IMR-90 (cell line): ENCODE measurements at regions not wholly inside any gene's neighbourhood (a gene's known extent, or its start where the extent isn't known, plus 50 kb on each side); places are given as distances from the start of the nearest gene placed in this dataset.

Source experiments
- ATAC-seq: fragments of 200-7000 bp; cut with Tn5 transposase; 2 replicates; pipeline ENCODE4 v1.9.1; 2020; ENCODE audit warnings: low read depth, mild to moderate bottlenecking, moderate library complexity
- BruUV-seq: library from RNA; stranded (reverse); fragments of 400-500 nt; replicated peaks from 2 replicates; lab custom pipeline; 2021; lab: Mats Ljungman, UMichigan
- CTCF ChIA-PET: fragments of 300-600 bp; formaldehyde crosslinking; extraction: SDS; loops from one replicate; lab custom pipeline; 2021; ENCODE audit warnings: antibody characterized with exemption; lab: Yijun Ruan, JAX
- POLR2A ChIA-PET: fragments of 300-600 bp; sonication (Branson Sonifier 250); formaldehyde crosslinking; loops from one replicate; lab custom pipeline; 2022; ENCODE audit warnings: antibody characterized with exemption; ENCODE audit not compliant: unreplicated experiment; lab: Charles Lee
- DNase-seq: peaks from one replicate; pipeline ENCODE4 v3.0.0; 2013
- H2AFZ ChIP-seq: replicated peaks from 2 replicates; pipeline ENCODE3; 2013; ENCODE audit warnings: low read length, mild to moderate bottlenecking; ENCODE audit not compliant: poor library complexity
- H2AK5ac ChIP-seq: 2 replicates; pipeline ENCODE4 v1.6.1; 2013; ENCODE audit warnings: low read depth, low read length, inconsistent platforms
- H2AK9ac ChIP-seq: replicated peaks from 2 replicates; pipeline ENCODE3; 2013; ENCODE audit warnings: mild to moderate bottlenecking, low read depth, low read length, moderate library complexity; ENCODE audit not compliant: poor library complexity
- H2BK120ac ChIP-seq: 2 replicates; pipeline ENCODE4 v1.6.1; 2013; ENCODE audit warnings: low read depth, low read length, inconsistent platforms
- H2BK15ac ChIP-seq: 3 replicates; pipeline ENCODE4 v1.6.1; 2013; ENCODE audit warnings: low read depth, low read length, inconsistent platforms
- H2BK20ac ChIP-seq: 2 replicates; pipeline ENCODE4 v1.6.1; 2013; ENCODE audit warnings: low read depth, mild to moderate bottlenecking, inconsistent platforms, low read length, moderate library complexity
- H2BK5ac ChIP-seq: 2 replicates; pipeline ENCODE4 v1.6.1; 2013; ENCODE audit warnings: mild to moderate bottlenecking, low read depth, low read length, inconsistent platforms; ENCODE audit not compliant: poor library complexity, severe bottlenecking
- H3K14ac ChIP-seq: replicated peaks from 2 replicates; pipeline ENCODE4 v1.6.1; 2013; ENCODE audit warnings: low read depth, low read length, inconsistent platforms
- H3K18ac ChIP-seq: 2 replicates; pipeline ENCODE4 v1.6.1; 2013; ENCODE audit warnings: low read depth, low read length, control low read depth
- H3K23ac ChIP-seq: 2 replicates; pipeline ENCODE4 v1.6.1; 2013; ENCODE audit warnings: low read depth, low read length, inconsistent platforms
- H3K27ac ChIP-seq: 2 replicates; pipeline ENCODE4 v1.5.1; 2013; ENCODE audit warnings: mild to moderate bottlenecking, control low read depth, low read length; ENCODE audit not compliant: insufficient read depth
- H3K27me3 ChIP-seq: 2 replicates; pipeline ENCODE4 v1.6.1; 2013; ENCODE audit warnings: low read length; ENCODE audit not compliant: control insufficient read depth, insufficient read depth
- H3K36me3 ChIP-seq: 2 replicates; pipeline ENCODE4 v1.6.1; 2013; ENCODE audit warnings: low read length, mixed read lengths; ENCODE audit not compliant: control insufficient read depth, insufficient read depth
- H3K4ac ChIP-seq: 2 replicates; pipeline ENCODE4 v1.6.1; 2013; ENCODE audit warnings: low read depth, low read length, inconsistent platforms
- H3K4me1 ChIP-seq: 2 replicates; pipeline ENCODE4 v1.6.1; 2013; ENCODE audit warnings: low read length, mixed read lengths; ENCODE audit not compliant: control insufficient read depth, insufficient read depth
- H3K4me2 ChIP-seq: 2 replicates; pipeline ENCODE4 v1.6.1; 2013; ENCODE audit warnings: low read depth, mild to moderate bottlenecking, control low read depth, low read length, moderate library complexity
- H3K4me3 ChIP-seq: 2 replicates; pipeline ENCODE4 v1.5.1; 2013; ENCODE audit warnings: low read depth, mild to moderate bottlenecking, control low read depth, low read length, moderate library complexity; ENCODE audit not compliant: insufficient read depth
- H3K56ac ChIP-seq: 2 replicates; pipeline ENCODE4 v1.6.1; 2013; ENCODE audit warnings: low read length, inconsistent platforms; ENCODE audit not compliant: insufficient read depth; ENCODE audit errors: extremely low read depth
- H3K79me1 ChIP-seq, 2 experiments: 2 replicates each; pipeline ENCODE4 v1.6.1; 2013; ENCODE audit warnings: low read length in 2 of 2, inconsistent platforms in 1 of 2, low read depth in 1 of 2
- H3K9ac ChIP-seq: 2 replicates; pipeline ENCODE4 v1.6.1; 2013; ENCODE audit warnings: low read depth, low read length, control low read depth
- H3K9me1 ChIP-seq: 2 replicates; pipeline ENCODE4 v1.6.1; 2013; ENCODE audit warnings: low read length, inconsistent platforms; ENCODE audit not compliant: insufficient read depth
- H3K9me3 ChIP-seq: 2 replicates; pipeline ENCODE4 v1.6.1; 2013; ENCODE audit warnings: low read length; ENCODE audit not compliant: control insufficient read depth, insufficient read depth
- H4K20me1 ChIP-seq: 2 replicates; pipeline ENCODE4 v1.6.1; 2013; ENCODE audit warnings: low read length, inconsistent platforms; ENCODE audit not compliant: insufficient read depth
- H4K5ac ChIP-seq: 2 replicates; pipeline ENCODE4 v1.6.1; 2013; ENCODE audit warnings: mild to moderate bottlenecking, low read depth, low read length, control low read depth
- H4K8ac ChIP-seq, 2 experiments: 2 replicates each; pipeline ENCODE4 v1.6.1; 2013; ENCODE audit warnings: low read depth in 2 of 2, low read length in 2 of 2, control low read depth in 1 of 2, inconsistent platforms in 1 of 2
- H4K91ac ChIP-seq: 2 replicates; pipeline ENCODE4 v1.6.1; 2013; ENCODE audit warnings: low read depth, low read length, inconsistent platforms; ENCODE audit not compliant: insufficient read depth
- BHLHE40 ChIP-seq: fragments of 150-350 bp; IDR thresholded peaks from 2 replicates; pipeline ENCODE4 v1.6.1; 2016; ENCODE audit warnings: mild to moderate bottlenecking, low read depth, low read length
- CEBPB ChIP-seq: IDR thresholded peaks from 2 replicates; pipeline ENCODE4 v1.6.1; 2012; ENCODE audit warnings: low read depth, low read length, improper control_type of control experiment
- CTCF ChIP-seq: conservative IDR thresholded peaks from 2 replicates; pipeline ENCODE4 v1.5.1; 2012; ENCODE audit warnings: mild to moderate bottlenecking, low read depth, low read length, improper control_type of control experiment
- ELK1 ChIP-seq: fragments of 150-350 bp; IDR thresholded peaks from 2 replicates; pipeline ENCODE4 v1.6.1; 2016; ENCODE audit warnings: low read depth, mild to moderate bottlenecking, low read length, moderate library complexity, borderline replicate concordance
- FOS ChIP-seq: fragments of 150-350 bp; IDR thresholded peaks from 2 replicates; pipeline ENCODE4 v1.6.1; 2016; ENCODE audit warnings: low read depth, low read length
- MAFK ChIP-seq: IDR thresholded peaks from 2 replicates; pipeline ENCODE4 v1.6.1; 2012; ENCODE audit warnings: low read depth, low read length, improper control_type of control experiment
- RAD21 ChIP-seq: IDR thresholded peaks from 2 replicates; pipeline ENCODE4 v1.6.1; 2012; ENCODE audit warnings: low read length, improper control_type of control experiment
- RCOR1 ChIP-seq: IDR thresholded peaks from 2 replicates; pipeline ENCODE4 v1.6.1; 2012; ENCODE audit warnings: mild to moderate bottlenecking, low read length, improper control_type of control experiment; ENCODE audit not compliant: insufficient replicate concordance
- WGBS, 2 experiments: methylation state at CpG; one replicate each; pipeline versions ENCODE4 v1.1.5 to v1.1.7; 2013; ENCODE audit warnings: missing lambda C conversion rate in 2 of 2; ENCODE audit not compliant: insufficient read length in 1 of 2; ENCODE audit errors: extremely low coverage in 2 of 2; 5-methylcytosine and 5-hydroxymethylcytosine counted together
- dilution Hi-C: fragments of 300-500 bp; cut with HindIII; formaldehyde crosslinking; loops from one replicate; pipeline ENCODE4 v1.14.3; 2018; ENCODE audit warnings: low sequenced_read_pairs; ENCODE audit not compliant: unreplicated experiment
- in situ Hi-C: fragments of 300-500 bp; cut with MboI; formaldehyde crosslinking; loops from 3 replicates; pipeline ENCODE4 v1.14.3; 2019; ENCODE audit warnings: low sequenced_read_pairs, inconsistent platforms, mixed read lengths
- intact Hi-C: fragments of 100-400 bp; cut with micrococcal nuclease; formaldehyde crosslinking; loops from 2 replicates; pipeline ENCODE4 v1.10.0; 2022

GRCh38 chr5:40437452-40437861, 242.3 kb upstream of the PTGER4 start:
- H3K14ac ChIP-seq, result peak overlapping the region; percentile 65; the same call in 1 of the 2 replicates
- no peaks in the 10 kb centered on the region for H4K20me1 ChIP-seq
- H3K9ac ChIP-seq, result no peak overlapping the region
- H3K36me3 ChIP-seq, result no peaks in the 10 kb centered on the region
- no peak overlapping the region for H3K27ac ChIP-seq
- no peak overlapping the region for H3K23ac ChIP-seq
- ATAC-seq, result peak; percentile 93
- no peak overlapping the region for H2BK15ac ChIP-seq
- H2AK9ac ChIP-seq, result no peak overlapping the region
- no peak overlapping the region for H2AK5ac ChIP-seq
- no peak for TF ChIP-seq BHLHE40
- TF ChIP-seq RAD21, result peak; percentile 10; the same call in 1 of the 2 replicates
- peak; percentile 88 for TF ChIP-seq FOS
- TF ChIP-seq ELK1, result no peak
- TF ChIP-seq CEBPB, result peak; percentile 81
- no peak for TF ChIP-seq CTCF
- TF ChIP-seq RCOR1, result no peak
- peak; percentile 95 for TF ChIP-seq MAFK
- no peak overlapping the region for H2AFZ ChIP-seq
- peak overlapping the region in 1 of 2 experiments; percentile 76; a peak in 1 of 4 replicates for H4K8ac ChIP-seq
- H3K9me1 ChIP-seq, result no peaks in the 10 kb centered on the region; the same call in 1 of the 2 replicates
- WGBS, 2 experiments, result no CpG with 5 or more reads among the region's 4 CpGs
- peak overlapping the region; percentile 44; the same call in 1 of the 2 replicates for H2BK20ac ChIP-seq
- H2BK5ac ChIP-seq, result no peak overlapping the region
- no peak overlapping the region for H3K4me3 ChIP-seq
- H3K27me3 ChIP-seq, result no peaks in the 10 kb centered on the region
- H3K56ac ChIP-seq, result no peak overlapping the region
- dilution Hi-C loops (no loop called here), intact Hi-C loops (no loop called here), in situ Hi-C loops (no loop called here)
- H3K79me1 ChIP-seq, result no peaks in the 10 kb centered on the region
- peak; percentile 87 for DNase-seq
- ChIA-PET CTCF (no interaction called here), POLR2A (no interaction called here)
- BruUV-seq, result no TSS peak
- H3K4me1 ChIP-seq, result peaks cover 2% of the 10 kb centered on the region; the same call in 1 of the 2 replicates
- H3K4ac ChIP-seq, result 0 out of 2 replicates have a peak overlapping the region, but pooled peaks have one; percentile 34
- H3K18ac ChIP-seq, result no peak overlapping the region; the same call in 1 of the 2 replicates
- H3K4me2 ChIP-seq, result no peak overlapping the region
- no peaks in the 10 kb centered on the region for H3K9me3 ChIP-seq
- no peak overlapping the region for H2BK120ac ChIP-seq
- no peak overlapping the region for H4K91ac ChIP-seq
- H4K5ac ChIP-seq, result no peak overlapping the region
